ENCODE measurements at regions not wholly inside any gene's neighbourhood (a gene's known extent, or its start where the extent isn't known, plus 50 kb on each side); places are given as distances from the start of the nearest gene placed in this dataset.

DNA sequence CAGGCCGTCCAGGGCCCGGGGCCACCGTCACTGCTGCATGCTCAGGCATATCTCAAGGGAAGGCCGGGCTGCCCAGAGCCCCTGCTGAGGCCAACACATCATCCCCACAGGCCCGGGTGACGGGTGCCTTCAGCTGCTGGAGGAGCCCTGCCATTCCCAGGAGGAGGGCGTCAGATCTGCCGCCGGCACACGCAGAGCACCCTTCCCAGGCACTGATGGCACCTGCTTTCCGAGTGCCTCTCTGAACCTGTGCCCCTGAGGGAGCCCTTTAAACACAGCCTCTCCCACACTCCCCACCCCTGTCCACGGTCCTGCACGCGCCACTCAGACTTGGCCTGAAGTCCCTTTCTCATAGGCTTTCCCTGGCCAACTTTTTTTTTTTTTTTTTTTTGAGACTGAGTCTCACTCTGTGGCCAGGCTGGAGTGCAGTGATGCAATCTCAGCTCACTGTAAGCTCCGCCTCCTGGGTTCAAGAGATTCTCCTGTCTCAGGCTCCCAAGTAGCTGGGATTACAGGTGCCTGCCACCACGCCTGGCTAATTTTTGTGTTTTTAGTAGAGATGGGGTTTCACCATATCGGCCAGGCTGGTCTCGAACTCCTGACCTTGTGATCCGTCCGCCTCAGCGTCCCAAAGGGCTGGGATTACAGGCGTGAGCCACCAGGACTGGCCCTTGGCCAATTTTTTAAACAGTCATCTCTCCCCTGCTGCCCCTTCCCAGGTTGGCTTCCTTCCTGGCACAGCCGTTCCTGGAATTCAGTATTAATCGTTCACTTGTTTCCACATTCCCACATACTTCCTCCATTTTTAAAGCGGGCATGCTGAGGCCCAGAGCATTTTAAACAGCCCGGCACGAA is 211.7 kb downstream of the NDUFA10 start (continued):
- no peak for TF ChIP-seq CSRNP3 (CRISPR knock-in tag; IDR thresholded peaks at IDR 0.05)

DNA sequence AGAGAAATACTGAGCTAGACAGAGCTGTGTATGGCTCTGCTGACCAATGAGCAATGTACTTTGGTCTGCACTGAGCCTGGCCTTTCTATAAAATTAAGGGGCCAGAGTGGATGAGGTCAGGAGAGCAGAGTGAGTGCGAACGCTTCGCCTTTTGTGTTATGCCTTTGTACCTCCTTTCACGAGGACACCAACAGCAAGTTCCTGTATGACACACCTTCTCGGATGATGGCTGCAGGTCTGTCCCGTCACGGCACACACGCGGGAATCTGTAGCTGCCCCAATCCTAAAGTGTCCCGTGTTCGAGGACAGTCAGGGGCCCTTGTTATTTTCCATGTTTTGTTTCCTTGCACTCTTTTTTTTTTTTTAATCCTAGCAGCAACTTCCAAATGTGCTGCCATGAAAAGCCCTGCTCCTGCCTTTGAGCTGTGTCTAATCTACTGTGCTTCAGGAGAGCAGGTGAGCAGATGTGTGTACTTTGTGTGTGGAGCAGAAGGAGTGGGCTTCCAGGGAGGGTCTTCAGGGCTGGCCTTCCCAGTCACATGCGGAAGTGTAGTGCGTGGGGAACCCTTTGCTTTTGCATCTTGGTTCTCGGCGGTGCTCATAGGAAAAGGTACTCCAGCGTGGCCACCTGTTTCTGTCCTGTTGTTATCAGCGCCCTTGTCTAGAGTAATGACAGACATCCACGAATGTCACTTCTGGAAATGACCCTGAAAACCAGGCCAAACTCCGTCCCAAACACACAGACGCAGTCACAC is 213.2 kb downstream of the NDUFA10 start:
- no peak for ATAC-seq
- no peak for TF ChIP-seq RARB (CRISPR knock-in tag; IDR thresholded peaks at IDR 0.05)
- TF ChIP-seq TCF4 (CRISPR knock-in tag; IDR thresholded peaks at IDR 0.05; ENCODE audit: borderline replicate concordance), result no peak
- no peak for TF ChIP-seq ESRRG (CRISPR knock-in tag; IDR thresholded peaks at IDR 0.05)
- TF ChIP-seq ARNTL (CRISPR knock-in tag; IDR thresholded peaks at IDR 0.05; ENCODE audit: borderline replicate concordance, low read depth), result no peak
- no peak for TF ChIP-seq OSR1 (CRISPR knock-in tag; IDR thresholded peaks at IDR 0.05)
- TF ChIP-seq PATZ1 (CRISPR knock-in tag; IDR thresholded peaks at IDR 0.05; ENCODE audit: borderline replicate concordance), result no peak
- TF ChIP-seq ZNF565 (CRISPR knock-in tag; conservative IDR thresholded peaks at IDR 0.05; ENCODE audit: low read depth), result no peak
- TF ChIP-seq CSDC2 (CRISPR knock-in tag; IDR thresholded peaks at IDR 0.05), result no peak
- no peak for TF ChIP-seq ZFP3 (CRISPR knock-in tag; IDR thresholded peaks at IDR 0.05)
- TF ChIP-seq ZNF70 (CRISPR knock-in tag; IDR thresholded peaks at IDR 0.05), result no peak
- no peak for TF ChIP-seq ISL1 (CRISPR knock-in tag; IDR thresholded peaks at IDR 0.05)
- no peak for TF ChIP-seq CREB5 (CRISPR knock-in tag; IDR thresholded peaks at IDR 0.05; ENCODE audit: low read depth)
- no peak for TF ChIP-seq TOX (CRISPR knock-in tag; IDR thresholded peaks at IDR 0.05; ENCODE audit: borderline replicate concordance)
- TF ChIP-seq BACH2 (CRISPR knock-in tag; IDR thresholded peaks at IDR 0.05; ENCODE audit: borderline replicate concordance), result no peak

- ATAC-seq, result no peak
- no peak for TF ChIP-seq GLIS3 (CRISPR knock-in tag; IDR thresholded peaks at IDR 0.05)
- no peak for TF ChIP-seq OSR1 (CRISPR knock-in tag; IDR thresholded peaks at IDR 0.05)
- TF ChIP-seq TOX (CRISPR knock-in tag; IDR thresholded peaks at IDR 0.05; ENCODE audit: borderline replicate concordance), result no peak
- no peak for TF ChIP-seq ISL1 (CRISPR knock-in tag; IDR thresholded peaks at IDR 0.05)
- no peak for TF ChIP-seq TCF4 (CRISPR knock-in tag; IDR thresholded peaks at IDR 0.05; ENCODE audit: borderline replicate concordance)
- TF ChIP-seq ZFP3 (CRISPR knock-in tag; IDR thresholded peaks at IDR 0.05), result no peak
- TF ChIP-seq CREB5 (CRISPR knock-in tag; IDR thresholded peaks at IDR 0.05; ENCODE audit: low read depth), result no peak
- TF ChIP-seq ZNF565 (CRISPR knock-in tag; conservative IDR thresholded peaks at IDR 0.05; ENCODE audit: low read depth), result no peak
- no peak for TF ChIP-seq BACH2 (CRISPR knock-in tag; IDR thresholded peaks at IDR 0.05; ENCODE audit: borderline replicate concordance)
- TF ChIP-seq ZNF8 (CRISPR knock-in tag; IDR thresholded peaks at IDR 0.05), result no peak
- TF ChIP-seq SNAI2 (CRISPR knock-in tag; IDR thresholded peaks at IDR 0.05), result no peak
- TF ChIP-seq RARB (CRISPR knock-in tag; IDR thresholded peaks at IDR 0.05), result no peak
- TF ChIP-seq TSHZ2 (CRISPR knock-in tag; IDR thresholded peaks at IDR 0.05), result no peak
- TF ChIP-seq ESRRG (CRISPR knock-in tag; IDR thresholded peaks at IDR 0.05), result no peak
Observed at GRCh38 chr2:239811111-239811781, 213.9 kb downstream of the NDUFA10 start.
